Stimulated activated effector memory CD8-positive, alpha-beta T cell treated with anti-CD3 and anti-CD28 coated beads, Interleukin-12 subunit alpha, Interleukin-12 subunit beta, amount 100 ng/mL, for 72 hours (primary cell): ENCODE measurements at regions not wholly inside any gene's neighbourhood (a gene's known extent, or its start where the extent isn't known, plus 50 kb on each side); places are given as distances from the start of the nearest gene placed in this dataset.
"Not testable (repeated sequence)": the region's sequence is repeated elsewhere in the genome, so short reads cannot be mapped to it uniquely, and the experiment has no call there.

Experiments used
- ATAC-seq: fragments of 150-1000 bp; cut with Tn5 transposase; 2 replicates; pipeline ENCODE4 v1.10.0; 2021
- DNase-seq, 2 donors: peaks; one replicate each; pipeline ENCODE4 v3.0.0; 2021 to 2022; ENCODE audit warnings: low spot score in 2 of 2
- H3K27ac Mint-ChIP-seq: one replicate; pipeline ENCODE4 v1.8.0; 2022; ENCODE audit warnings: mild to moderate bottlenecking, mixed read lengths
- H3K36me3 Mint-ChIP-seq: one replicate; pipeline ENCODE4 v1.8.0; 2022; ENCODE audit warnings: mild to moderate bottlenecking, mixed read lengths
- H3K4me1 Mint-ChIP-seq: one replicate; pipeline ENCODE4 v1.8.0; 2022; ENCODE audit warnings: mixed read lengths
- H3K4me3 Mint-ChIP-seq: one replicate; pipeline ENCODE4 v1.8.0; 2022; ENCODE audit warnings: mild to moderate bottlenecking, mixed read lengths
- H3K9me3 Mint-ChIP-seq: one replicate; pipeline ENCODE4 v1.8.0; 2022; ENCODE audit warnings: mixed read lengths

DNA sequence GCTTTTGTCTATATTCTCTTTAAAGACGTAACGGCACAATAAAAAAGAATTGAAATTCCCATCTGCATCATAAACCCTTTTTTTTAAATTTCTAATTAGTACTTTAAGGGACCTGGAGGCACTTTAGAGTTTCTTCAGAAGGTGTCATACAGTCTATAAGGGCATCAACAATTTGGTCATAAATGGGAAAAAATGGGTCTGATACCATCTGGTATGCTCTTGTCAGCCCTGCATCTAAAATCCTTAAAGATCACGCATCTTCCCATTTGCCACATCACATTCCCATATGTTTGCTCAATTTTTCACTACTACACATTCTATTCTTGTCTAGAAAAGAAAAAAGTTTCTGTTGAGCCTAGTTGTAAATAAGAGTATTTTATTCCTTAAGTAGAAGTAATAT is 53.8 kb downstream of the COX7C start:
- no peak overlapping the region for H3K4me3 Mint-ChIP-seq
- no peaks in the 10 kb centered on the region for H3K9me3 Mint-ChIP-seq
- no peaks in the 10 kb centered on the region for H3K4me1 Mint-ChIP-seq
- no peaks in the 10 kb centered on the region for H3K36me3 Mint-ChIP-seq
- ATAC-seq, result no peak
- no peak overlapping the region for H3K27ac Mint-ChIP-seq
- DNase-seq, result no peak

DNA sequence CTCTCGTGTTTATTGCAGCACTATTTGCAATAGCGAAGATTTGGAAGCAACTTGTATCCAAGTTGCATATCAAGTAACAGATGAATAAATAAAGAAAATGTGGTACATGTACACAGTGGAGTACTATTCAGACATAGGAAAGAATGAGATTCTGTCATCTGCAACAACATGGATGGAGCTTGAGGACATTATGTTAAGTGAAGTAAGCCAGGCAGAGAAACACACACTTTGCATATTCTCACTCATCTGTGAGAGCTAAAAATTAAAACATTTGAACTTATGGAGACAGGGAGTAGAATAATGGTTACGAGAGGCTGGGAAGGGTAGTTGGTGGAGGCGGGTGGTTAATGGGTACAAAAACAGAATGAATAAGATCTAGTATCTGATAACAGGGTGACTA is 56.3 kb downstream of the COX7C start:
- Mint-ChIP-seq H3K4me3 (no peak overlapping the region), H3K27ac (no peak overlapping the region), H3K9me3 (no peaks in the 10 kb centered on the region), H3K36me3 (no peaks in the 10 kb centered on the region), H3K4me1 (no peaks in the 10 kb centered on the region)
- ATAC-seq, result no peak
- DNase-seq, result no peak

DNA sequence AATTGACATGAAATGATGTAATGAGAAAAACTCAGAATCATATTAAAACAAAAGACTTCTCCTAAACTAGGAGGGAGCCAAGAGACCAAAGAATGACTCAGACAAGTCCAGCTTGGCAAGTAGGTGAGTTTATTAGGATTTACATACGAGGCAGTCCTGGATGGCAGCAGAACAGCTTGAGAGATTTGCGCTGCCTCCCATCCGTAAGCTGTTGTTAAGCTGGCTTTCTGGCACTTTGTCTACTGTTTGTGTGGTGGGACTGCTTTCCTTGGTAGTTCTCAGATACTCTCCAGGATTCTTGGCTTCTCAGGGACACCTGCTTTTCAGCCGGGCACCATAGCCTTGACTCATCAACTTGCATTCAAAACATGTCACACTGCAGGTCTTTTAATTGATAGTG is 57.6 kb downstream of the COX7C start:
- Mint-ChIP-seq H3K36me3 (no peaks in the 10 kb centered on the region), H3K4me3 (no peak overlapping the region), H3K9me3 (no peaks in the 10 kb centered on the region), H3K4me1 (no peaks in the 10 kb centered on the region), H3K27ac (no peak overlapping the region)
- DNase-seq (no peak), ATAC-seq (no peak)

DNA sequence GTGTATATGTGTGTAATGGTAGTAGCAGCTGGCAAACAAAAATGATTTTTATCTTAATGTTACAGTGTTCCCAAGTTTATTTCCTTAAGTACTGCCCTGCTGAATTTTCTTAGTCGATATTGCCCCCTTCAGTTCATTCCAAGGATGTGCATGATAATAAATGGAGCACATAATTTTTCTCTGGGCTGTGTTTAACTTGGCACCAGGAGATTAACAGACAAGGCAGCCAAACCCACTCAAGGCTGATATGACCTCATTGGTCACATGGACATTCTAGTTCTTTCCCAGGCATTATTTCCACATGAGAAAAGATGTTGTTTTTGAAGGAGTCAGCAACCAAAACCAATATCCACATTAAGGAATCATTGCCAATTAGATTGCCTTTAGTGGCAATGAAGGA is 61.8 kb downstream of the COX7C start:
- DNase-seq (no peak), ATAC-seq (peak; percentile 34)
- Mint-ChIP-seq H3K36me3 (no peaks in the 10 kb centered on the region), H3K9me3 (no peaks in the 10 kb centered on the region), H3K27ac (no peak overlapping the region), H3K4me1 (no peaks in the 10 kb centered on the region), H3K4me3 (no peak overlapping the region)

DNA sequence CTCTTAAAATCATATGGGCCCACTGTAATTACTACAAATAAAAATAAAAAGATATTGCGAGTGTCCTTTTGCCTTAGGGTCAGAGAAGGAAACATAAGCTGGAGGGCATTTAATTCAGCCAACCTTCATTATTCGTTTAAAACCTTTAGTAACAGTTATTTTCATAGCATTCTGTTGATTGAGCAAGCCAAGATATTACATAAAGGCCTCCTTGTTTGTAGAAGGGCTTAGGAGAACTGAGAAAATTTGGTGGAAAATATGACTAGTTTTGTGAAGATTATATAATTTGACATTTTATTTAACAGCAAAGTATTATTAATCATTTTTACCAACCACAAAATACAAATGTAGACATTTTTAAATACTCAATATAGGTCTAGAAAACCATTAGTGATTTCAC is 62.2 kb downstream of the COX7C start:
- no peak overlapping the region for H3K4me3 Mint-ChIP-seq
- ATAC-seq, result no peak
- no peak for DNase-seq
- no peak overlapping the region for H3K27ac Mint-ChIP-seq
- no peaks in the 10 kb centered on the region for H3K36me3 Mint-ChIP-seq
- no peaks in the 10 kb centered on the region for H3K9me3 Mint-ChIP-seq
- H3K4me1 Mint-ChIP-seq, result no peaks in the 10 kb centered on the region

DNA sequence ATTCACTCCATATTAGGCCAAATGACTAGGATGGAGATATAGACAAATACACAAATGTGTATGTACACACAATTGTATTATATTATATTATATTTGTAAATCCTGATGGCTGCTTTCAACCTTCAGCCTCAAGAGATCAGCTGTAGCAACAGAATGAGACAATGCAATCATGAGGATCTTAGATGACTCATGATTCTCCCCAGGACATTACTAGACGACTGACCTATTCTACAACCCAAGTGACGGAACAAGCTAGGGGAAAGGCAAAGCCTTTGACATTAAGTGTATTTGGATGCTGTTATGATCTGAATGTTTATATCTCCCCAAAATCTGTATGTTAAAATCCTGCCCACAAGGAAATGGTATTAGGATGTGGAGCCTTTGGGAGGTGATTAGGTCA is 66.5 kb downstream of the COX7C start:
- Mint-ChIP-seq H3K9me3 (no peaks in the 10 kb centered on the region), H3K27ac (no peak overlapping the region), H3K4me3 (no peak overlapping the region), H3K36me3 (no peaks in the 10 kb centered on the region), H3K4me1 (no peaks in the 10 kb centered on the region)
- ATAC-seq, result no peak
- DNase-seq, result no peak

DNA sequence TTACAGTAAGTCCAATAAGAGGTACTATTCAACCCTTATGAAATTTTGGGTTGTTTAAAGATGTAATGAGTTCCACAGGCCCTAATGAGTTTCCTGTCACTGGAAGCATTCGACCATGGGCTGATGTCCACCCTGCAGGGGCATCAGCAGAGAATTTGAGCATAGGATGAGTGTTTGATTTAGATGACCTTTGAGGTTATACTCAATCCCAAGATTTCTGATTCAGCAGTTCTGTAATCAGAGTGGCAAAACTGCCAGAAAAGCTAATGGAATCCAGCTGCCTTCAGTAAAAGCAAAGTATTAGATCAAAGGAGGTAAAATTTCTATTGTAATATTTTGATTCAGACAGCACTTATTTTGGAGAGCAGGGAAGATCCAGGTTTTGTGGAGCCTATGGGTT is 68.3 kb downstream of the COX7C start:
- DNase-seq (no peak), ATAC-seq (no peak)
- Mint-ChIP-seq H3K36me3 (no peaks in the 10 kb centered on the region), H3K4me3 (no peak overlapping the region), H3K9me3 (no peaks in the 10 kb centered on the region), H3K4me1 (no peaks in the 10 kb centered on the region), H3K27ac (no peak overlapping the region)

DNA sequence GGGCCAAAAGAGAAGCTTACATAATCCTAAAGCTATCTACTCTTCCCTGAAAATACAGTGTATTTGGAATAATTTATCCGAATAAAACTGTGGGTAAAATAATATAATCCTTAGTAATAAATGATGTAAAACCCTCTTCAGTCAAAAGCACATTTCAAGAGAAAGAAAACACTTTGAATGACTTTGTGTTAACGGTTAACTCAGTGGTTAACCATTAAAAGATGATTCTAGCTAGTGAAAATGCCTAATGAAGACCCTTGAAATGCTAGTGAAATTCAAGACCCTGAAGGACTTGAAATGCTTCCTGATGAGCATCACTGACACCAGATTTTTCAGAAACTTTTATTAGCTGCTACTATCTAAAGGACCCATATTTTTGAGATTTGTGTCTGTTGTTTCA is 70.7 kb downstream of the COX7C start:
- DNase-seq, result no peak
- Mint-ChIP-seq H3K27ac (no peak overlapping the region), H3K4me3 (no peak overlapping the region), H3K9me3 (no peaks in the 10 kb centered on the region), H3K4me1 (no peaks in the 10 kb centered on the region), H3K36me3 (no peaks in the 10 kb centered on the region)
- no peak for ATAC-seq

DNA sequence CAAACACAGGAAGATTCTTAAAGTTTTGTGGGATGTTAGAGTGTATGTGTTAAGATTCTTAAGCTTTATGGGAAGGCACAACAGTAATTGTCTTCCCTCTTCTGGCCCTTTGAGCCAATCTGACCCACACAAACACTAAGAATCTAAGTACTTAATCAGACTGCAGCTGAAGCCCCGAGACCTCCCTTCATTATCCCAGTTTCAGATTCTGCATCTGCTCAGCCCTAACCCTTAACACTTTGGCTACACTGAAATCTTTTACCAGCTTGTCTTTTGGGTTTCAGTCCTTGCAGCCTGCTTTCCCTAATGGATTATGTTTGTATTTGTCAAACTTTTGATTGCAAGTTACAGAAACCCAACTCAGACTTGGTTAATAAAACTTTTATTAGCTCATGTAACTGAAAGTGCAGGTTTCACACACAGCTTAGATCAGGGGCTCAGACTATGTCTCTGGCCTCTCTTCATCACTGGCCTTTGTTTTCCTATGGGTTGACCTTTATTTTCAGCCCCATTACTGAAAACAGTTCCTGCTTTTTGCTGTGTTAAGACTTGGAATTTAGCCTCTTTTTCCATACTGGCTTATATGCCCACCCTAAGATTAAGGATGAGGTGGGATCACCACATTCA is 71.5 kb downstream of the COX7C start:
- no peak for ATAC-seq
- no peak for DNase-seq
- no peak overlapping the region for H3K27ac Mint-ChIP-seq
- H3K4me3 Mint-ChIP-seq, result no peak overlapping the region
- no peaks in the 10 kb centered on the region for H3K4me1 Mint-ChIP-seq
- no peaks in the 10 kb centered on the region for H3K36me3 Mint-ChIP-seq
- no peaks in the 10 kb centered on the region for H3K9me3 Mint-ChIP-seq

DNA sequence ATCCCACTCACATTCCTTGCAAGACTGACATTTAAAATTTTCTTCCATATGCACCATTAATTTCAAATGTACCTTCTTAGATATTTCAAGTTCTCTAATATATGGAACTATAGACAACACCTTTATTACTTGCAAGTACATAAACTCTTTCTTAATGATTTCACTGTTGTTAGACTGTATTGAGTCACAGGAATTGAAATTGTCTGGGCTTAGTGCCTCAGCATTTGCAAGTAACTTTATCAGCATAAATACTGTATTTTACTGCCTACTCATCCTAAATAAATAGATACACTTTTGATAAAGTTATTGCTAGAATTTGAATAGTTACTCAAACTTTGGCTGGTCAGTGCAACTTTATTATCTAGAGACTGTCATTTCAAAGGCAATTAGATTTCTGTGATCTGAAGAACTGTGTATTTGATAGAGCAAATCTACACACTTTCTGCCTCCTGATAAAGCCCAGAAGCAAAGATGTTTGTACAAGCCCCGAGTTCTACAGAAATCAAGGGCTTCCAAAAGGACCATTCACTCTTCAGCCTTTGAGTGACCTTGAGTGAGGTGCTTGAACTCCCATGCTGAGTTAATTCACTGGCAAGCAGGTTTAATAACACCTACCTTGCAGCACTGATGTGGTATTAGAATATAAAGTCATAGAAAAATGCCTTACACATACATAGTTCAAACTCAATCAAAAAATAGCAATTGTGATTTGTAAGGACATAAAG is 91.6 kb downstream of the COX7C start:
- no peak for ATAC-seq
- Mint-ChIP-seq H3K27ac (no peak overlapping the region), H3K4me1 (no peaks in the 10 kb centered on the region), H3K9me3 (no peaks in the 10 kb centered on the region), H3K36me3 (no peaks in the 10 kb centered on the region), H3K4me3 (no peak overlapping the region)
- DNase-seq, result no peak

DNA sequence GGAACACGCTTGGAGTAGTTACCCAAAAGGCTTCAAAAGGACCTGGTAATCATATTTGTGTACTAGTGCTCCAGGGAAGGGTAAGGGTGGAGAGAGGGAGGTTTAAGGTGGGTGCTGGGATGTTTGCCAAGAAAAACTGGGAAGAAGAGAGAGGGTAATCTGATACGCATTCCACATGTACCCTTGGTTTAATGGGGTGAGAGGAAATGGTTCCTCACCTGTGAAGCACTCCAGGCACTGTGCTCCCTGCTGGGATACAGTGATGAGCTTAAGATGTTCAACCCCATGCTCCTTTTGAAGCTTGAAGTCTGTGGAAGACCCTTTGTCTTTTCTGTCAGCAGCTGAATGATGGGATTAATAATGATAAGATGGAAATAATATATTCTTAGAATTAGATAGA is 98.4 kb downstream of the COX7C start:
- Mint-ChIP-seq H3K4me3 (no peak overlapping the region), H3K4me1 (no peaks in the 10 kb centered on the region), H3K27ac (no peak overlapping the region), H3K36me3 (no peaks in the 10 kb centered on the region), H3K9me3 (no peaks in the 10 kb centered on the region)
- ATAC-seq (no peak), DNase-seq (no peak)

DNA sequence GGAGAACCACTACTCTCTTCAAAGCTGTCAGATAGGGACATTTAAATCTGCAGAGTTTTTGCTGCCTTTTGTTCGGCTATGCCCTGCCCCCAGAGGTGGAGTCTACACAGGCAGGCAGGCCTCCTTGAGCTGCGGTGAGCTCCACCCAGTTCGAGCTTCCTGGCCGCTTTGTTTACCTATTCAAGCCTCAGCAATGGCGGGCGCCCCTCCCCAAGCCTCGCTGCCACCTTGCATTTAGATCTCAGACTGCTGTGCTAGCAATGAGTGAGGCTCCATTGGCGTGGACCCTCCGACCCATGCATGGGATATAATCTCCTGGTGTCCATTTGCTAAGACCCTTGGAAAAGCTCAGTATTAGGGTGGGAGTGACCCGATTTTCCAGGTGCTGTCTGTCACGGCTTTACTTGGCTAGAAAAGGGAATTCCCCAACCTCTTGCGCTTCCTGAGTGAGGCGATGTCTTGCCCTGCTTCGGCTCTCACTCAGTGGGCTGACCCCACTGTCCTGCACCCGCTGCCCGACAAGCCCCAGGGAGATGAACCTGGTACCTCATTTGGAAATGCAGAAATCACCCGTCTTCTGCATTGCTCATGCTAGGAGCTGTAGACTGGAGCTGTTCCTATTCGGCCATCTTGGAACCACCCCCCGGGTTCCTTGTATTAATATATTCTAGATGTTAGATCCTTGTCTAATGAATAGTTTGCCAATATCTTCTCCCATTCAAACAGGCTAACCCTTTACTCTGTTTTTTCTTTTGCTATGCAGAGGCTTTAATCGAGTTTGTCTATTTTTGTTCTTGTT is 113.8 kb downstream of the COX7C start:
- not testable (repeated sequence) for H3K27ac Mint-ChIP-seq, H3K36me3 Mint-ChIP-seq, ATAC-seq, H3K4me1 Mint-ChIP-seq, H3K4me3 Mint-ChIP-seq, DNase-seq
- peaks cover 25% of the 10 kb centered on the region for H3K9me3 Mint-ChIP-seq

DNA sequence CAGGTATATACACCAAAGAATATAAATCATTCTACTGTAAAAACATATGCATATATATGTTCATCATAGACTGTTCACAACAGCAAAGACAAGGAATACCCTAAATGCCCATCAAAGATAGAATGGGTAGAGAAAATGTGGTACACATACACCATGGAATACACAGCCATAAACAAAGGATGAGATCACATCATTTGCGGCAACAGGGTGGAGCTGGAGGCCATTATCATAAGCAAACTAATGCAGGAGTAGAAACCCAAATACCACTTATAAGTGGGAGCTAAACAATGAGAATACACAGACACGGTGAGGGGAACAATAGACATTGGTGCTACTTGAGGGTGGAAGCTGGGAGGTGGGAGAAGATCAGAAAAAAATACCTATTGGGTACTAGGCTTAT is 117.6 kb downstream of the COX7C start:
- H3K36me3 Mint-ChIP-seq, result no peaks in the 10 kb centered on the region
- ATAC-seq (no peak), DNase-seq (no peak)
- no peak overlapping the region for H3K27ac Mint-ChIP-seq
- H3K4me3 Mint-ChIP-seq, result no peak overlapping the region
- peaks cover 32% of the 10 kb centered on the region for H3K9me3 Mint-ChIP-seq
- H3K4me1 Mint-ChIP-seq, result no peaks in the 10 kb centered on the region

DNA sequence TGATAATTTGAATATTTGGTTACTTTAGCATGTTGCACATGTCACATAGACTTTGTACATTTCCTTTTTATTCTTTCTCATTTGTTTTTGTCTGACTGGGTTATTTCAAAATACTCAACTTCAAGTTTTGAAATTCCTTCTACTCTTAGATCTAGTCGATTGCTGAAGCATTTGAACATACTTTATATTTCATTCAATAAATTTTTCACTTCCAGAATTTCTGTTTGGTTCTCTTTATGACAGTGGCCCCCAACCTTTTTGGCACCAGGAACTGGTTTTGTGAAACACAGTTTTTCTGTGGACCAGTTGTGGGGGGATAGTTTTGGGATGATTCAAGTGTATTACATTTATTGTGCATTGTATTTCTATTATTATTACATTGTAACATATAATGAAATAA is 119.8 kb downstream of the COX7C start:
- Mint-ChIP-seq H3K4me1 (no peaks in the 10 kb centered on the region), H3K27ac (no peak overlapping the region), H3K4me3 (no peak overlapping the region), H3K9me3 (peaks cover 26% of the 10 kb centered on the region), H3K36me3 (no peaks in the 10 kb centered on the region)
- DNase-seq (no peak), ATAC-seq (no peak)

DNA sequence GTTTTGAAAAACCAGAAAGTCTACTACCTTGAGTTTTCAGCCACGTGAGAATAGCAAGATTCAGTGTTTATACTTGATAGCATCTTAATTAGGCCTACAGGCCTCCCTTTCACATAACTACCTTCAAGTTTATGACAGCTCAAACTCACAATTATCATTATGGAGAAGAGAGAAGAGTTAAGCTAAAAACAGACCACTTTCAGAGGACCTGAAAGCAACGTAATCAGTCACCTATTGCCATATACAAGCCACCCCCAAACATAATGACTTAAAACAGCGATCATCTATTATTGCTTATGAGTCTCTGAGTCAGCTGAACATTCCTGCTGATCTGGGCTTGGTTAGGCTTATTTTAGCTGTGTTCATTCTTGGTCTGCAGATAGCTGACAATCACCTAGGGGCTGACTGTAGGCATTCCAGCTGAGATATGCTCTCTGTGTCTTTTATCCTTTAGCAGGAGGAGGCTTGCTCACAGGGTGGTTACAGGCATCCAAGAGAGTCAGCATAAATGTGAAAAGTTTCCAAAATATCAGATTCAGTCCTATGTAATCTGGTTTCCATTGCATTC is 130.9 kb downstream of the COX7C start:
- DNase-seq, result no peak
- ATAC-seq, result no peak
- Mint-ChIP-seq H3K4me3 (no peak overlapping the region), H3K36me3 (no peaks in the 10 kb centered on the region), H3K4me1 (no peaks in the 10 kb centered on the region), H3K9me3 (no peaks in the 10 kb centered on the region), H3K27ac (no peak overlapping the region)

DNA sequence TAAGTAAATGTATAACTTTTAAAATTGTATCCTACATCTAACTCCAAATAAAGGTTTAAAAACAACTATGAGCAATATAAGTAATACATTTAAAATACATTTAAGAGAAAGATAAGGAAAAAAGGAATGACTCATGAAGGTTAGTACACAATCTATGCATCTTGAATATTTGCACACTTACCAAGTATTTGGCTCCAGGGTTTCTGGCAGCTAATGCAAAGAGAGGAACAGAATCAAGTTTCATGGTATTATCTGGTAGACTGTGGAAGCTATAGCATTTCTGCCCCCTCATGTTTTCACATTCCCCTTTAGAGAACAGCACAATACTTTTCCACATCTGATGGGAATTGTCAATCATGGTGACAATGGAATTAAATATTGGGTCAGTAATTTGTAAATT is 132.1 kb downstream of the COX7C start:
- Mint-ChIP-seq H3K27ac (no peak overlapping the region), H3K4me1 (no peaks in the 10 kb centered on the region), H3K36me3 (no peaks in the 10 kb centered on the region), H3K4me3 (no peak overlapping the region), H3K9me3 (no peaks in the 10 kb centered on the region)
- no peak for DNase-seq
- no peak for ATAC-seq
